ENCODE measurements at regions not wholly inside any gene's neighbourhood (a gene's known extent, or its start where the extent isn't known, plus 50 kb on each side); places are given as distances from the start of the nearest gene placed in this dataset.
"Not testable (repeated sequence)": the region's sequence is repeated elsewhere in the genome, so short reads cannot be mapped to it uniquely, and the experiment has no call there.

DNA sequence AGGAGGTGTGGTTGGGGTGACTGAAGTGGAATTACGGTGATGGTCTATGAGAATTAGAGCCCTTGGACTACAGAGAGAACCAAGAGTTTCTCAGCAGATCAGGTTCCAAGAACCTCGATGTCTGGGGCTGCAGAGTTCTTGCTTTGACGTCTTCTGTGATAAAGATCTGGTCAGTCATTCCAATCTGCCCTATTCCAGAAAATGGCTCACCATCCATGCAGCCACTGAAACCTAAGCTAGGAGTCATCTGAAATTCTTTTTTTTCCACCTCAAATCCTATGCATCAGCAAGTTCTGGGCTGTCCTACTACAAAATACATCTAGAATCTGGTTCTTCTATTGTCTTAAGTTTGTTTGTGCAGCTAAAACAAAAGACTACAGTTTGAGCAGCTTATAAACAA, 254.4 kb upstream of the PGRMC2 start:
- intact Hi-C loops (cut with DNase I; ENCODE audit: low total_unique reads), result no loop called here
- DNase-seq (ENCODE audit: low spot score in 2 of 2), result no peak
- no peak overlapping the region for H3K4me3 ChIP-seq (ENCODE audit: low read depth, poor library complexity, severe bottlenecking)
- WGBS, 2 donors, result 83 to 85% methylated on average over 3 of the region's 3 CpGs
- TF ChIP-seq CTCF (IDR thresholded peaks at IDR 0.05), result no peak
- TF ChIP-seq POLR2A (IDR thresholded peaks at IDR 0.05), result no peak

DNA sequence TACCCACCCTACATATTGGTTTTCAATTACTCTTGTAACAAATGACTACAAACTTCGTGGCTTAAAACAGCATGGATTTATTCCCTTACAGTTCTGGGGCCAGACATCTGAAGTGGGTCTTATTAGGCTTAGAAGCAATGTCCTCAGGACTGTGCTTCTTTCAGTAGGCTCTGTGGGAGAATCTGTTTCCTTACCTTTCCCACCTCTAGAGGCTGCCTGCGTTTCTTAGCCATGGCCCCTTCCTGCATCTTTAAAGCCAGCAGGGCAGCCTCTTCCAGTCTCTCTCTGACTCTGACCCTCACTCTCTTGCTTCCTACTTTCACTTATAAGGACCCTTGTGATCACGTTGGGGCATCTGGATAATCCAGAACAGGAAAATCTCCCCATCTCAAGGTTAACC, 252.5 kb upstream of the PGRMC2 start:
- DNase-seq (ENCODE audit: low spot score in 2 of 2), result no peak
- H3K4me3 ChIP-seq (ENCODE audit: low read depth, poor library complexity, severe bottlenecking), result no peak overlapping the region
- intact Hi-C loops (cut with DNase I; ENCODE audit: low total_unique reads), result no loop called here
- WGBS, 2 donors, result 81 to 89% methylated on average over 3 of the region's 3 CpGs
- TF ChIP-seq POLR2A (IDR thresholded peaks at IDR 0.05) (no peak), CTCF (IDR thresholded peaks at IDR 0.05) (no peak)

- 86 to 90% methylated on average over 13 of the region's 13 CpGs for WGBS, 2 donors
- DNase-seq (ENCODE audit: low spot score in 2 of 2), result no peak
- TF ChIP-seq POLR2A (IDR thresholded peaks at IDR 0.05), result no peak
- TF ChIP-seq CTCF (IDR thresholded peaks at IDR 0.05), result no peak
- intact Hi-C loops (cut with DNase I; ENCODE audit: low total_unique reads), result no loop called here
- H3K4me3 ChIP-seq (ENCODE audit: low read depth, poor library complexity, severe bottlenecking), result no peak overlapping the region
These were observed 250.7 kb upstream of the PGRMC2 start for GRCh38 chr4:128538111-128538882.

DNA sequence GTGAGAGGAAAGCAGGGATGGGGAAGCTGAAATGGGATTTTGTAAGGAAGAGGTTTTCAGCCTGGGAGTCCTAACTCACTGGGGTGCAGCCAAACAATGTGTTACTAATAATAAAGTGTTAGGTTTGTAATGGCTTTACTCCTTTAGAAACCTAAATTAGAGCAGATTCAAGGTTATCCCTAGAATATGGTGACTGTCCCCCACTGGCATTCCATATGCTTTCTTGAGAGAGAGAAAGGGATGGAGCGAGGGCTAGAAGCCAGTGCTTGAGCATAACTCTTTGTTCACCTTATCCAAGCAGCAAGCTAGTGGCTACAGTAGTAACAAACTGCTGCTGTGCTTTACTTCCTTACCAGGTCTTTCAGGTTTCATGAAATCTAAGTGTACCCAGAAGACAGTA, 249.1 kb upstream of the PGRMC2 start:
- TF ChIP-seq POLR2A (IDR thresholded peaks at IDR 0.05), result no peak
- TF ChIP-seq CTCF (IDR thresholded peaks at IDR 0.05), result no peak
- intact Hi-C loops (cut with DNase I; ENCODE audit: low total_unique reads), result no loop called here

GRCh38 chr4:128535510-128535909, 247.9 kb upstream of the PGRMC2 start:
- intact Hi-C loops (cut with DNase I; ENCODE audit: low total_unique reads); H3K4me3 ChIP-seq (ENCODE audit: low read depth, poor library complexity, severe bottlenecking); DNase-seq (ENCODE audit: low spot score in 2 of 2): not testable (repeated sequence)
- WGBS, 2 donors, result 81 to 88% methylated on average over 4 of the region's 4 CpGs

More for the DNA sequence above, 249.1 kb upstream of the PGRMC2 start:
- DNase-seq (ENCODE audit: low spot score in 2 of 2), result no peak
- 86% methylated on average over 1 of the region's 1 CpG for WGBS, 2 donors
- no peak overlapping the region for H3K4me3 ChIP-seq (ENCODE audit: low read depth, poor library complexity, severe bottlenecking)

DNA sequence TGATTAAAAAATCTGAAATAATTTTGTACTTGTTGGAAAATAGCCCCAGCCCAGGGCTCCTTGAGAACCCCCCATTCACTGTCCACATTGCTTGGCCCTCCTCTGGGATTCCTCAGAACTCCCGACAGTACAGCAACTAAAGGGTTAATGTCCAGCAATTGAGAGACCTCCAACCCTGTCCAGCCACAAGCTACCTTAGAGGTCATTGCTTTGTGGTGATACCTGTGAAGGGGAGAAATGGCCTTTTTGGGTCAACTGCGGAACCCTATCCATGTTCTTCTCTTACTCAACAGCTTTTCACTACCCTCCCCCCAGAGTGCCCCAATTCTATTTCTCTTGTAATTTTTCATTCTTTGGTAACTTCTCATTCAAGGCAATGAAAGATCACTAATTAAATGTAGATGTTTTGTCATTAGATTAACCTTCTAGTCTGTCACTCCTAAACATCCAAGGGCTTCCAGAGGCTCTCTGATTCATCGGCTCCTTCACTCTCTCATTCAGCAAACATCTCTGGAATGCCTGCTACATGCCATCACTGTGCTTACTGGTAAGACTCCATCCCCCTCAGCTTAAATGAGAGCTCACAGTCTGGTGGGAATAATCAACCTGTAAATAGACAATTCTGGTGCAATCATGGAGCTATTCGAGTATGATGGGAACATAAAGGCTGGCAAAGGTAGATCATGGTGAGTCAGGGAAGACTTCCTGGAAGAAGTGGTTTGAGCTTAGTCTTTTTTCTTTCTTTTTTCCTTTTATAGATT, 241.4 kb upstream of the PGRMC2 start:
- peak; percentile 64 to 68 for DNase-seq (ENCODE audit: low spot score in 2 of 2)
- 60 to 66% methylated on average over 4 of the region's 4 CpGs for WGBS, 2 donors
- intact Hi-C loops (cut with DNase I; ENCODE audit: low total_unique reads), result no loop called here
- TF ChIP-seq POLR2A (IDR thresholded peaks at IDR 0.05) (no peak), CTCF (IDR thresholded peaks at IDR 0.05) (no peak)
- H3K4me3 ChIP-seq (ENCODE audit: low read depth, poor library complexity, severe bottlenecking), result no peak overlapping the region

Data from lower leg skin (tissue), 4 donors.